ENCODE measurements at regions not wholly inside any gene's neighbourhood (a gene's known extent, or its start where the extent isn't known, plus 50 kb on each side); places are given as distances from the start of the nearest gene placed in this dataset.
"Not testable (repeated sequence)": the region's sequence is repeated elsewhere in the genome, so short reads cannot be mapped to it uniquely, and the experiment has no call there.

GRCh38 chr1:219350172-219350931 is 176.7 kb downstream of the LYPLAL1 start:
- DNase-seq (ENCODE audit: low read depth): no peak

GRCh38 chr1:219347921-219348391 is 174.3 kb downstream of the LYPLAL1 start:
- DNase-seq (ENCODE audit: low read depth): no peak

GRCh38 chr1:219347376-219347775 is 173.7 kb downstream of the LYPLAL1 start:
- DNase-seq (ENCODE audit: low read depth): no peak

GRCh38 chr1:219345953-219346352 is 172.3 kb downstream of the LYPLAL1 start:
- DNase-seq (ENCODE audit: low read depth): no peak

GRCh38 chr1:219342836-219343235 is 169.2 kb downstream of the LYPLAL1 start:
- DNase-seq (ENCODE audit: low read depth): no peak

- no peak for DNase-seq (ENCODE audit: low read depth)
Measured at GRCh38 chr1:219340796-219341195, 167.1 kb downstream of the LYPLAL1 start.

DNA sequence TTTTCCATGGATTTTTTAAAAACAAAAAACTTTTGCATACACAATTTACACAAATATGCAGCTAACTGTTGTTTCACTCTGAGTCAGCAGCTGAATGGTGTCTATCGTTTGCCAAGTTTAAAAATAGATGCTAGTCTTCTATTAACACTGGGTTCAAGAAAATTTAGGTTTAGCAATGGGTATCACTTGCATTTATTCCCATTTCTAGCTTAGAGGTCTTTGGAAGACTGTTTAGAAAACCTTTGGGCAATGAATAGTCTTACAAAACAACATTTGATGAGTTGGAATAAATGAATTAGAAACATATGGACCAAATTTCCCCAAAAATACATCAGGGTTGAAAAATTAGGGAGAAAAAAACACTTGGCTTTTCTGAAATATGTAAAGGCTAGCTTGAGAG is 165.8 kb downstream of the LYPLAL1 start:
- DNase-seq (ENCODE audit: low read depth): no peak

GRCh38 chr1:219337588-219337987 is 163.9 kb downstream of the LYPLAL1 start:
- DNase-seq (ENCODE audit: low read depth): no peak

DNA sequence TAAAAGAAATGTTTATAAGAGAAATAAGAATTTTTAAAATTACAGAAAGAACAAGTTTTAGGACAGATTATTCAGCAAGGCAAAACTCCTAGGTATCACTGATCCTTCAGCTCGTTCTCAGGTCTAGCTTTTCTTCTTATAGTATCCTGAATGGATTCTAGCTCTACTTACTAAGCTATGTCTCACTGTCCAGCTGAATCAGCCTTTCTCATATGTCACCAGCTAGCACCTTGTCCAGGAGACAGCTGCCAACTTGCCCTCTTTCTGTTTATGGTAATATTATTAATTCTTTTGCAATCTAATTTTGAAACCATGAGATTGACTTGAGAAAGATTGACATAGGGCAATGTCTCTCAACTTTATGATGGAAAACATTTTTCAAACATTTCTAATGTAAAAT is 159.9 kb downstream of the LYPLAL1 start:
- DNase-seq (ENCODE audit: low read depth): no peak

GRCh38 chr1:219331424-219331823 is 157.7 kb downstream of the LYPLAL1 start:
- DNase-seq (ENCODE audit: low read depth): no peak

- no peak for DNase-seq (ENCODE audit: low read depth)
Measured at GRCh38 chr1:219330669-219331068, 157.0 kb downstream of the LYPLAL1 start.

GRCh38 chr1:219330001-219330400 is 156.3 kb downstream of the LYPLAL1 start:
- DNase-seq (ENCODE audit: low read depth): no peak

- DNase-seq (ENCODE audit: low read depth): no peak
Measured at GRCh38 chr1:219329578-219329977, 155.9 kb downstream of the LYPLAL1 start.

- DNase-seq (ENCODE audit: low read depth): no peak
Measured at GRCh38 chr1:219326843-219327242, 153.2 kb downstream of the LYPLAL1 start.

GRCh38 chr1:219325368-219325742 is 151.7 kb downstream of the LYPLAL1 start:
- DNase-seq (ENCODE audit: low read depth): no peak

GRCh38 chr1:219324629-219325367 is 151.1 kb downstream of the LYPLAL1 start:
- no peak for DNase-seq (ENCODE audit: low read depth)

- no peak for DNase-seq (ENCODE audit: low read depth)
Measured at GRCh38 chr1:219324171-219324570, 150.5 kb downstream of the LYPLAL1 start.

DNA sequence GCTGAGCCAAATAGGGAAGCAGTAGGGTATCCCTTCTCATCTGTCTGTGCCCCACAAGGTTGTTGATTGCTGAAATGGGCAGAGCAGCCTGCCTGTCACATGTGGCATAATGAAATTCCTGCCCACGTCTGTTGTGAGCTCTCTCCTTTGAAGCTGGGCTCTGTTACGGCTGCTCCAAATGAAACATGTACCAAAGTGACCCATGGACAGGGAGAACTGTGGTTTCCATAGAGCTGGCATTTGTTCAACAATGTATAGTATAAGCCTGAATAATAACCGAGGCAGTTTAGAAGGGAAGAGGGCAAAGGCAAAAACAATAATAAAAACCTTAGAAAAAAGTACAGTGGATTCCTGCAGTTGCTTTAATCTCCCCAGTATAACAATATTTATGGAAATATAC is 149.7 kb downstream of the LYPLAL1 start:
- no peak for DNase-seq (ENCODE audit: low read depth)

- no peak for DNase-seq (ENCODE audit: low read depth)
Measured at GRCh38 chr1:219322766-219323165, 149.1 kb downstream of the LYPLAL1 start.

GRCh38 chr1:219320563-219320962 is 146.9 kb downstream of the LYPLAL1 start:
- DNase-seq (ENCODE audit: low read depth): not testable (repeated sequence)

GRCh38 chr1:219318826-219319225 is 145.1 kb downstream of the LYPLAL1 start:
- DNase-seq (ENCODE audit: low read depth): no peak

GRCh38 chr1:219317762-219318353 is 144.2 kb downstream of the LYPLAL1 start:
- no peak for DNase-seq (ENCODE audit: low read depth)

DNA sequence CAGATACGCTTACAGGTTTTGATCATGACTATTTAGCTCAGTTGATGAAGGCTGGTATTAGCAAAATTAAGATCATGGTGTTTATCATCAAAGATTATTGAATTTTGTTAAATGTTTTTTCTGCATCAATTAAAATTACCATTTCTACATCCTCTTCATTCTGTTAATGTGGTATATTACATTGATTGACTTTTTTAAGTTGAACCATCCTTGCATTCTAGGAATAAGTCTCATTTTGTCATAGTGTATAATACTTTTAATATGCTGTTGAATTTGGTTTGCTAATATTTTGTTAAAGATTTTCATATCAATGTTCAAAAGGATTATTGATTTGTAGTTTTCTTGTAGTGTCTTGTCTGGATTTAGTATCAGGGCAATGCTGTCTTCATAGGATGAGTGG is 142.4 kb downstream of the LYPLAL1 start:
- no peak for DNase-seq (ENCODE audit: low read depth)

Measured in activated T-helper 9 cell treated with anti-CD3 and anti-CD28 coated beads, Interleukin-2, amount 50 U/mL, for 16 hours (primary cell).